SK-N-SH treated with all-trans-retinoic acid at 6 μM for 48 hours (cell line): ENCODE measurements at regions not wholly inside any gene's neighbourhood (a gene's known extent, or its start where the extent isn't known, plus 50 kb on each side); places are given as distances from the start of the nearest gene placed in this dataset.

Experiments used
- ATAC-seq: fragments of 200-7000 bp; cut with Tn5 transposase; 3 replicates; pipeline ENCODE4 v1.9.1; 2020; ENCODE audit warnings: mild to moderate bottlenecking, moderate library complexity
- BACH2 ChIP-seq: fragments of 250-450 bp; sonication (Bioruptor Pico); IDR thresholded peaks from 2 replicates; pipeline ENCODE4 v1.9.0; 2021; ENCODE audit warnings: mild to moderate bottlenecking, borderline replicate concordance
- CSDC2 ChIP-seq: fragments of 250-450 bp; sonication (Bioruptor Pico); IDR thresholded peaks from 2 replicates; pipeline ENCODE4 v1.5.0; 2020; ENCODE audit warnings: mild to moderate bottlenecking, moderate library complexity
- GLIS3 ChIP-seq: fragments of 250-450 bp; sonication (Bioruptor Pico); IDR thresholded peaks from 2 replicates; pipeline ENCODE4 v1.5.0; 2020; ENCODE audit warnings: mild to moderate bottlenecking, moderate library complexity
- ISL1 ChIP-seq: fragments of 250-450 bp; sonication (Bioruptor Pico); IDR thresholded peaks from 2 replicates; pipeline ENCODE4 v2.1.2; 2022; ENCODE audit warnings: mild to moderate bottlenecking, moderate library complexity
- OSR1 ChIP-seq: fragments of 250-450 bp; sonication (Bioruptor Pico); IDR thresholded peaks from 2 replicates; pipeline ENCODE4 v1.8.0; 2022; ENCODE audit warnings: moderate library complexity, mild to moderate bottlenecking, inconsistent platforms
- PPARA ChIP-seq: fragments of 250-450 bp; sonication (Bioruptor Pico); IDR thresholded peaks from 2 replicates; pipeline ENCODE4 v1.5.0; 2020; ENCODE audit warnings: mild to moderate bottlenecking, borderline replicate concordance
- RARB ChIP-seq: fragments of 250-450 bp; sonication (Bioruptor Pico); IDR thresholded peaks from 2 replicates; pipeline ENCODE4 v1.8.0; 2021; ENCODE audit warnings: mild to moderate bottlenecking, moderate library complexity
- TCF4 ChIP-seq: fragments of 250-450 bp; sonication (Bioruptor Pico); IDR thresholded peaks from 2 replicates; pipeline ENCODE4 v1.8.0; 2021; ENCODE audit warnings: mild to moderate bottlenecking, moderate library complexity, borderline replicate concordance
- ZC3H10 ChIP-seq: fragments of 250-450 bp; sonication (Bioruptor Pico); IDR thresholded peaks from 2 replicates; pipeline ENCODE4 v1.5.1; 2021; ENCODE audit warnings: mild to moderate bottlenecking, moderate library complexity
- ZFP30 ChIP-seq: fragments of 450-650 bp; formaldehyde crosslinking; IDR thresholded peaks from 2 replicates; pipeline ENCODE4 v1.5.0; 2022; ENCODE audit warnings: mild to moderate bottlenecking, moderate library complexity
- ZNF565 ChIP-seq: fragments of 450-650 bp; formaldehyde crosslinking; conservative IDR thresholded peaks from 2 replicates; pipeline ENCODE4 v1.5.0; 2020; ENCODE audit warnings: low read depth, mild to moderate bottlenecking, moderate library complexity
- ZNF70 ChIP-seq: fragments of 450-650 bp; formaldehyde crosslinking; IDR thresholded peaks from 2 replicates; pipeline ENCODE4 v1.5.0; 2020; ENCODE audit warnings: mild to moderate bottlenecking, moderate library complexity
- ZNF8 ChIP-seq: fragments of 450-650 bp; formaldehyde crosslinking; IDR thresholded peaks from 2 replicates; pipeline ENCODE4 v1.5.0; 2020; ENCODE audit warnings: mild to moderate bottlenecking, moderate library complexity
- TF ChIP-seq, protein P1 (sequence below): fragments of 250-450 bp; sonication (Bioruptor Pico); IDR thresholded peaks from 2 replicates; pipeline ENCODE4 v1.5.0; 2020; ENCODE audit warnings: mild to moderate bottlenecking, moderate library complexity
- TF ChIP-seq, protein P2 (sequence below): fragments of 250-450 bp; sonication (Bioruptor Pico); IDR thresholded peaks from 2 replicates; pipeline ENCODE4 v1.5.1; 2020; ENCODE audit warnings: low read depth, mild to moderate bottlenecking, moderate library complexity
- TF ChIP-seq, protein P3 (sequence below): fragments of 250-450 bp; sonication (Bioruptor Pico); IDR thresholded peaks from 2 replicates; pipeline ENCODE4 v1.5.1; 2021; ENCODE audit warnings: mild to moderate bottlenecking, moderate library complexity
- TF ChIP-seq, protein P4 (sequence below): fragments of 250-450 bp; sonication (Bioruptor Pico); IDR thresholded peaks from 2 replicates; pipeline ENCODE4 v1.8.0; 2020; ENCODE audit warnings: mild to moderate bottlenecking, moderate library complexity, borderline replicate concordance

DNA sequence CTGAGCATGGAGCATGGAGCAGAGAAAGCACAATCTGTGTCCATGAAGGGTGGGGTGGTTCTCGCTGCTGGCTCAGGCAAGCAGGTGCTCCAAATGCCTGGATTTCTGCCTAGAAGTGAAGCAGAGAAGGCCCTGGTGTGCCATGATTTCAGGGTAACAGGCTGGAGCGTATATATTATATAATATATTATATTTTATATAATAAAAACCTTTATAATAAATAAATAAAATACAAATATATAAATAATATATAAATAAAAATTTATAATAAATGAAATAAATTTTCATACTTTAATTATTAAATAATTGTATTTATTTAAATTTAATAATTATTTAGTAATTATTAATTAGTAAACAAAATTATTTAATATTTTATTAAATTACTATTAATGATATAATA, 707.4 kb upstream of the COX7C start:
- ATAC-seq = no peak
- TF ChIP-seq, protein P1, sequence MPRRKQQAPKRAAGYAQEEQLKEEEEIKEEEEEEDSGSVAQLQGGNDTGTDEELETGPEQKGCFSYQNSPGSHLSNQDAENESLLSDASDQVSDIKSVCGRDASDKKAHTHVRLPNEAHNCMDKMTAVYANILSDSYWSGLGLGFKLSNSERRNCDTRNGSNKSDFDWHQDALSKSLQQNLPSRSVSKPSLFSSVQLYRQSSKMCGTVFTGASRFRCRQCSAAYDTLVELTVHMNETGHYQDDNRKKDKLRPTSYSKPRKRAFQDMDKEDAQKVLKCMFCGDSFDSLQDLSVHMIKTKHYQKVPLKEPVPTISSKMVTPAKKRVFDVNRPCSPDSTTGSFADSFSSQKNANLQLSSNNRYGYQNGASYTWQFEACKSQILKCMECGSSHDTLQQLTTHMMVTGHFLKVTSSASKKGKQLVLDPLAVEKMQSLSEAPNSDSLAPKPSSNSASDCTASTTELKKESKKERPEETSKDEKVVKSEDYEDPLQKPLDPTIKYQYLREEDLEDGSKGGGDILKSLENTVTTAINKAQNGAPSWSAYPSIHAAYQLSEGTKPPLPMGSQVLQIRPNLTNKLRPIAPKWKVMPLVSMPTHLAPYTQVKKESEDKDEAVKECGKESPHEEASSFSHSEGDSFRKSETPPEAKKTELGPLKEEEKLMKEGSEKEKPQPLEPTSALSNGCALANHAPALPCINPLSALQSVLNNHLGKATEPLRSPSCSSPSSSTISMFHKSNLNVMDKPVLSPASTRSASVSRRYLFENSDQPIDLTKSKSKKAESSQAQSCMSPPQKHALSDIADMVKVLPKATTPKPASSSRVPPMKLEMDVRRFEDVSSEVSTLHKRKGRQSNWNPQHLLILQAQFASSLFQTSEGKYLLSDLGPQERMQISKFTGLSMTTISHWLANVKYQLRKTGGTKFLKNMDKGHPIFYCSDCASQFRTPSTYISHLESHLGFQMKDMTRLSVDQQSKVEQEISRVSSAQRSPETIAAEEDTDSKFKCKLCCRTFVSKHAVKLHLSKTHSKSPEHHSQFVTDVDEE (CRISPR knock-in tag) = no peak
- no peak for TF ChIP-seq ZNF70 (CRISPR knock-in tag)
- TF ChIP-seq PPARA (CRISPR knock-in tag) = no peak
- TF ChIP-seq TCF4 (CRISPR knock-in tag) = no peak
- TF ChIP-seq, protein P2, sequence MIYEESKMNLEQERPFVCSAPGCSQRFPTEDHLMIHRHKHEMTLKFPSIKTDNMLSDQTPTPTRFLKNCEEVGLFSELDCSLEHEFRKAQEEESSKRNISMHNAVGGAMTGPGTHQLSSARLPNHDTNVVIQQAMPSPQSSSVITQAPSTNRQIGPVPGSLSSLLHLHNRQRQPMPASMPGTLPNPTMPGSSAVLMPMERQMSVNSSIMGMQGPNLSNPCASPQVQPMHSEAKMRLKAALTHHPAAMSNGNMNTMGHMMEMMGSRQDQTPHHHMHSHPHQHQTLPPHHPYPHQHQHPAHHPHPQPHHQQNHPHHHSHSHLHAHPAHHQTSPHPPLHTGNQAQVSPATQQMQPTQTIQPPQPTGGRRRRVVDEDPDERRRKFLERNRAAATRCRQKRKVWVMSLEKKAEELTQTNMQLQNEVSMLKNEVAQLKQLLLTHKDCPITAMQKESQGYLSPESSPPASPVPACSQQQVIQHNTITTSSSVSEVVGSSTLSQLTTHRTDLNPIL (CRISPR knock-in tag) = no peak
- TF ChIP-seq ZNF565 (CRISPR knock-in tag) = no peak
- TF ChIP-seq OSR1 = no peak
- TF ChIP-seq GLIS3 (CRISPR knock-in tag) = no peak

DNA sequence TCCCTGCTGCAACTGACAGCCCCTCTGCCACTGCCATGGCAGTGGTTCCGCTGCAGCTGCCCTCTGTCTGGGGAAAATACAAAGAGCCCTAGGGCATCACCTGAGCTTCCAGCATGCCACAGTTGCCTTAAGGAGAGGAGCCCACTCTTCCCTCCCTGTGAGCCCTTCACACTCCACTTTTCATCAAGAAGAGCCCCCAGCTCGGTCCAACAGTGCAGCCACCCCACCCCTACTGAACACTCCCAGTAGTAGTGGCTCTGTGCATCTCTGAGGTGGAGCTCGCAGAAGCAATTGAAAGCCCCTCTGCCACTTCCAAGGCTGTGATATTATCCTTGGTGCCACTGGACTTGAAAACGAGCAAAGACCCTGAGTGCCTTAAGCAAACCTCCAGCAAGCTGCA, 696.8 kb upstream of the COX7C start:
- ATAC-seq = no peak
- TF ChIP-seq, protein P2 (CRISPR knock-in tag) = no peak
- TF ChIP-seq RARB (CRISPR knock-in tag) (no peak), OSR1 (no peak), BACH2 (CRISPR knock-in tag) (no peak), TCF4 (CRISPR knock-in tag) (no peak), ZFP30 (no peak), ZNF8 (CRISPR knock-in tag) (no peak), ZNF70 (CRISPR knock-in tag) (no peak), ISL1 (CRISPR knock-in tag) (no peak), ZNF565 (CRISPR knock-in tag) (no peak), ZC3H10 (CRISPR knock-in tag) (no peak), CSDC2 (CRISPR knock-in tag) (no peak)
- TF ChIP-seq, protein P3, sequence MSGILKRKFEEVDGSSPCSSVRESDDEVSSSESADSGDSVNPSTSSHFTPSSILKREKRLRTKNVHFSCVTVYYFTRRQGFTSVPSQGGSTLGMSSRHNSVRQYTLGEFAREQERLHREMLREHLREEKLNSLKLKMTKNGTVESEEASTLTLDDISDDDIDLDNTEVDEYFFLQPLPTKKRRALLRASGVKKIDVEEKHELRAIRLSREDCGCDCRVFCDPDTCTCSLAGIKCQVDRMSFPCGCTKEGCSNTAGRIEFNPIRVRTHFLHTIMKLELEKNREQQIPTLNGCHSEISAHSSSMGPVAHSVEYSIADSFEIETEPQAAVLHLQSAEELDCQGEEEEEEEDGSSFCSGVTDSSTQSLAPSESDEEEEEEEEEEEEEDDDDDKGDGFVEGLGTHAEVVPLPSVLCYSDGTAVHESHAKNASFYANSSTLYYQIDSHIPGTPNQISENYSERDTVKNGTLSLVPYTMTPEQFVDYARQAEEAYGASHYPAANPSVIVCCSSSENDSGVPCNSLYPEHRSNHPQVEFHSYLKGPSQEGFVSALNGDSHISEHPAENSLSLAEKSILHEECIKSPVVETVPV (CRISPR knock-in tag) = no peak
- TF ChIP-seq, protein P4, sequence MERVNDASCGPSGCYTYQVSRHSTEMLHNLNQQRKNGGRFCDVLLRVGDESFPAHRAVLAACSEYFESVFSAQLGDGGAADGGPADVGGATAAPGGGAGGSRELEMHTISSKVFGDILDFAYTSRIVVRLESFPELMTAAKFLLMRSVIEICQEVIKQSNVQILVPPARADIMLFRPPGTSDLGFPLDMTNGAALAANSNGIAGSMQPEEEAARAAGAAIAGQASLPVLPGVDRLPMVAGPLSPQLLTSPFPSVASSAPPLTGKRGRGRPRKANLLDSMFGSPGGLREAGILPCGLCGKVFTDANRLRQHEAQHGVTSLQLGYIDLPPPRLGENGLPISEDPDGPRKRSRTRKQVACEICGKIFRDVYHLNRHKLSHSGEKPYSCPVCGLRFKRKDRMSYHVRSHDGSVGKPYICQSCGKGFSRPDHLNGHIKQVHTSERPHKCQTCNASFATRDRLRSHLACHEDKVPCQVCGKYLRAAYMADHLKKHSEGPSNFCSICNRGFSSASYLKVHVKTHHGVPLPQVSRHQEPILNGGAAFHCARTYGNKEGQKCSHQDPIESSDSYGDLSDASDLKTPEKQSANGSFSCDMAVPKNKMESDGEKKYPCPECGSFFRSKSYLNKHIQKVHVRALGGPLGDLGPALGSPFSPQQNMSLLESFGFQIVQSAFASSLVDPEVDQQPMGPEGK = no peak
- TF ChIP-seq, protein P1 (CRISPR knock-in tag) = no peak
- TF ChIP-seq, all 23 proteins: peak for 0

DNA sequence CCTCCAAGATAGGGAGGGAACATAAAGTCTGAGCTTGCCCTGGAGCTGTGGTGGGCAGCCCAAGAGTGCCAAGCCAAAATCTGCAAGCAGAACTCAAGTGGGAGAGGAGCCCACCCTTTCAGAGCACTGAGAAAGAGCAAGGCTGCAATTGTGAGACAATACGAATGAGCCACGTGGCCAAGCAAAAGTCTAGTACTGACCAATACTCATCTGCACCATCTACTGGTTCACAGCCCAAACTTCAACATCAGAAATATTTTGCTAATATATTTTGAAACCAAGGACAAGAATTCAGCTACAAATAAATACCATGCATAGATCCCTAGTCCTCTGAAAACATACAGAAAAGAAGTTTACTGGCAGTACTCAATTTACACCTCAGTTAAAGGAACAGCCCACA, 696.2 kb upstream of the COX7C start:
- TF ChIP-seq, protein P3 (CRISPR knock-in tag) = no peak
- ATAC-seq = no peak
